Gastroesophageal sphincter (tissue), 3 donors: ENCODE measurements at regions not wholly inside any gene's neighbourhood (a gene's known extent, or its start where the extent isn't known, plus 50 kb on each side); places are given as distances from the start of the nearest gene placed in this dataset.

Source experiments
- CTCF ChIP-seq, 4 experiments: fragments of 200-600 bp in 2 of 4; fragments of 450-650 bp in 2 of 4; sonication (generic) in 1 of 4; IDR thresholded peaks; one replicate each; pipeline ENCODE4 v1.5.1; 2017 to 2019; ENCODE audit warnings: antibody characterized with exemption in 4 of 4, mild to moderate bottlenecking in 2 of 4, moderate library complexity in 2 of 4
- POLR2A ChIP-seq, 2 donors: fragments of 450-650 bp; IDR thresholded peaks; one replicate each; pipeline ENCODE4 v1.6.1; 2017; ENCODE audit warnings: antibody characterized with exemption in 2 of 2, mild to moderate bottlenecking in 2 of 2, moderate library complexity in 1 of 2
- POLR2AphosphoS5 ChIP-seq: sonication (generic); formaldehyde crosslinking; IDR thresholded peaks from one replicate; pipeline ENCODE4 v1.6.1; 2017; ENCODE audit warnings: antibody characterized with exemption

DNA sequence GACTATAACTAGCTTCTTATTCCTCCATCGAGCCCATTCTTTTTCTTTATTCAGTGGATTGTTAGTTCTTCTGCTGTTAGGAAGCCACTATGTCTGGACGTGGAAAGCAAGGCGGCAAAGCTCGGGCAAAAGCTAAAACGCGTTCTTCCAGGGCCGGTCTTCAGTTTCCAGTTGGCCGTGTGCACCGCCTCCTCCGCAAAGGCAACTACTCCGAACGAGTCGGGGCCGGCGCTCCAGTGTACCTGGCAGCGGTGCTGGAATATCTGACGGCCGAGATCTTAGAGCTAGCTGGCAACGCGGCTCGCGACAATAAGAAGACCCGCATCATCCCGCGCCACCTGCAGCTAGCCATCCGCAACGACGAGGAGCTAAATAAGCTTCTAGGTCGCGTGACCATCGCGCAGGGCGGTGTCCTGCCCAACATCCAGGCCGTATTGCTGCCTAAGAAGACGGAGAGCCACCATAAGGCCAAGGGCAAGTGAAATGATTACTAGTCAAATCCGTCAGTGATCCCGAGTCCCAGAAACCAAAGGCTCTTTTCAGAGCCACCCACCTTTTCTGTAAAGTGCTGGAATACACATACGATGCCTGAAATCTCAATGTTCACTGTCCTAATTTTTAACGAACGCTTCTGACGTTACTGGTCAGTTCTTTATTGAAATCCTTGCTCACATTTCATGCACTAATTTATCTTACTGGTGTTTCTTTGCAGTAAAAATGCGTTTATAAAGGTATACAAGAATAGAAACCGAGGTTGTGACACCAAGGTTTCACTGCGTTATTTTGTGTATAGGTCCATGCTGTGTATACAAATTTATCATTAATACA lies 129.9 kb downstream of the HFE start:
- TF ChIP-seq POLR2A (IDR thresholded peaks at IDR 0.05) (peak; percentile 74 to 88), CTCF (IDR thresholded peaks at IDR 0.05) (peak in 3 of 4 experiments; percentile 54 to 67 (median 57)), POLR2AphosphoS5 (peak; percentile 87)
